Hepatocyte (in vitro differentiated cells): ENCODE measurements at regions not wholly inside any gene's neighbourhood (a gene's known extent, or its start where the extent isn't known, plus 50 kb on each side); places are given as distances from the start of the nearest gene placed in this dataset.

Experiments
- DNase-seq: peaks from one replicate; pipeline ENCODE4 v3.0.0-alpha.2; 2016; ENCODE audit warnings: low spot score
- H2AFZ ChIP-seq: fragments of 200-600 bp; sonication (generic); 2 replicates; pipeline ENCODE4 v1.6.0; 2016; ENCODE audit warnings: antibody characterized with exemption, mild to moderate bottlenecking
- H3K27ac ChIP-seq: fragments of 200-600 bp; sonication (generic); 2 replicates; pipeline ENCODE4 v1.5.1; 2016; ENCODE audit warnings: mild to moderate bottlenecking
- H3K27me3 ChIP-seq: fragments of 200-600 bp; sonication (generic); 2 replicates; pipeline ENCODE4 v1.6.1; 2016
- H3K36me3 ChIP-seq: fragments of 200-600 bp; sonication (generic); replicated peaks from 2 replicates; pipeline ENCODE4 v1.5.1; 2016; ENCODE audit warnings: low read depth; ENCODE audit not compliant: insufficient read depth
- H3K4me1 ChIP-seq: fragments of 200-600 bp; sonication (generic); 2 replicates; pipeline ENCODE4 v1.5.1; 2016; ENCODE audit warnings: mild to moderate bottlenecking, moderate library complexity; ENCODE audit not compliant: insufficient read depth
- H3K4me2 ChIP-seq: fragments of 200-600 bp; sonication (generic); 2 replicates; pipeline ENCODE4 v1.6.0; 2016
- H3K4me3 ChIP-seq: fragments of 200-600 bp; sonication (generic); 2 replicates; pipeline ENCODE4 v1.5.1; 2016; ENCODE audit warnings: mild to moderate bottlenecking
- H3K79me2 ChIP-seq: fragments of 200-600 bp; sonication (generic); 2 replicates; pipeline ENCODE4 v1.6.0; 2017; ENCODE audit warnings: mild to moderate bottlenecking
- H3K9me2 ChIP-seq: fragments of 200-600 bp; sonication (generic); replicated peaks from 2 replicates; pipeline ENCODE4 v1.6.0; 2017; ENCODE audit warnings: mild to moderate bottlenecking; ENCODE audit not compliant: insufficient read depth
- H3K9me3 ChIP-seq: fragments of 200-600 bp; sonication (generic); 2 replicates; pipeline ENCODE4 v1.5.1; 2016; ENCODE audit warnings: low read depth, mild to moderate bottlenecking
- H4K20me1 ChIP-seq: fragments of 200-600 bp; sonication (generic); 2 replicates; pipeline ENCODE4 v1.6.0; 2016; ENCODE audit warnings: mild to moderate bottlenecking; ENCODE audit not compliant: insufficient read depth, poor library complexity, severe bottlenecking
- EZH2 ChIP-seq: fragments of 200-600 bp; sonication (generic); IDR thresholded peaks from 2 replicates; pipeline ENCODE4 v1.6.1; 2016; ENCODE audit warnings: antibody characterized with exemption, mild to moderate bottlenecking, borderline replicate concordance
- EZH2phosphoT487 ChIP-seq: fragments of 200-600 bp; sonication (generic); IDR thresholded peaks from one replicate; pipeline ENCODE4 v1.6.1; 2018; ENCODE audit warnings: antibody characterized with exemption, mild to moderate bottlenecking, low read depth, moderate library complexity; ENCODE audit not compliant: unreplicated experiment, severe bottlenecking
- WGBS: methylation state at CpG from one replicate; pipeline ENCODE4 v1.1.6; 2016; ENCODE audit warnings: low lambda C conversion rate; ENCODE audit errors: missing lambda C conversion rate; 5-methylcytosine and 5-hydroxymethylcytosine counted together
- TF ChIP-seq, protein P1 (sequence below): fragments of 200-600 bp; sonication (generic); IDR thresholded peaks from 2 replicates; pipeline ENCODE4 v1.5.1; 2016; ENCODE audit warnings: antibody characterized with exemption, mild to moderate bottlenecking; ENCODE audit not compliant: poor library complexity

DNA sequence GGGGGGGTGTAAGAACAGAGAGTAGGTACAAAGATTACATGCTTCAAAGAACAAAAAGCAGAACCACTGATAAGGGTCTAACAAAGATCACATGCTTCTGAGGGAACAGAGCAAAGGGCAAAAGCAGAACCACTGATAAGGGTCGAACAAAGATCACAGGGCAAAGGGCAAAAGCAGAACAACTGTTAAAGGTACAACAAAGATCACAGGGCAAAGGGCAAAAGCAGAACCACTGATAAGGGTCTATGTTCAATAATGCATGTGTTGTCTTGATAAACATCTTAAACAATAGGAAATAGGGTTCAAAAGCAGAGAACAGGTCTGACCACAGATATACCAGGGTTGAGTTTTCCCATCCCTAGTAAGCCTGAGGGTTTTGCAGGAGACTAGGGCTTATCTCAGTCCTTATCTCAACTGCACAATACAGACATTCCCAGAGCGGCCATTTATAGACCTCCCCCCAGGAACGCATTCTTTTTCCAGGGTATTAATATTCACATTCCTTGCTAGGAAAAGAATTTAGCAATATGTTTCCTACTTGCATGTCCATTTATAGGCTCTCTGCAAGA lies 81.9 kb upstream of the PGR start:
- Histone ChIP-seq H3K9me3 (no peaks in the 10 kb centered on the region), H3K9me2 (no peaks in the 10 kb centered on the region), H3K4me1 (no peaks in the 10 kb centered on the region), H3K79me2 (no peaks in the 10 kb centered on the region), H3K36me3 (no peaks in the 10 kb centered on the region), H3K27ac (no peak overlapping the region), H3K4me3 (no peak overlapping the region), H4K20me1 (no peaks in the 10 kb centered on the region), H2AFZ (no peak overlapping the region), H3K27me3 (no peaks in the 10 kb centered on the region), H3K4me2 (no peak overlapping the region)
- 65% methylated on average over 3 of the region's 3 CpGs for WGBS
- TF ChIP-seq, protein P1, sequence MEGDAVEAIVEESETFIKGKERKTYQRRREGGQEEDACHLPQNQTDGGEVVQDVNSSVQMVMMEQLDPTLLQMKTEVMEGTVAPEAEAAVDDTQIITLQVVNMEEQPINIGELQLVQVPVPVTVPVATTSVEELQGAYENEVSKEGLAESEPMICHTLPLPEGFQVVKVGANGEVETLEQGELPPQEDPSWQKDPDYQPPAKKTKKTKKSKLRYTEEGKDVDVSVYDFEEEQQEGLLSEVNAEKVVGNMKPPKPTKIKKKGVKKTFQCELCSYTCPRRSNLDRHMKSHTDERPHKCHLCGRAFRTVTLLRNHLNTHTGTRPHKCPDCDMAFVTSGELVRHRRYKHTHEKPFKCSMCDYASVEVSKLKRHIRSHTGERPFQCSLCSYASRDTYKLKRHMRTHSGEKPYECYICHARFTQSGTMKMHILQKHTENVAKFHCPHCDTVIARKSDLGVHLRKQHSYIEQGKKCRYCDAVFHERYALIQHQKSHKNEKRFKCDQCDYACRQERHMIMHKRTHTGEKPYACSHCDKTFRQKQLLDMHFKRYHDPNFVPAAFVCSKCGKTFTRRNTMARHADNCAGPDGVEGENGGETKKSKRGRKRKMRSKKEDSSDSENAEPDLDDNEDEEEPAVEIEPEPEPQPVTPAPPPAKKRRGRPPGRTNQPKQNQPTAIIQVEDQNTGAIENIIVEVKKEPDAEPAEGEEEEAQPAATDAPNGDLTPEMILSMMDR = no peak
- TF ChIP-seq EZH2phosphoT487 = no peak
- no peak for TF ChIP-seq EZH2
- DNase-seq = no peak

DNA sequence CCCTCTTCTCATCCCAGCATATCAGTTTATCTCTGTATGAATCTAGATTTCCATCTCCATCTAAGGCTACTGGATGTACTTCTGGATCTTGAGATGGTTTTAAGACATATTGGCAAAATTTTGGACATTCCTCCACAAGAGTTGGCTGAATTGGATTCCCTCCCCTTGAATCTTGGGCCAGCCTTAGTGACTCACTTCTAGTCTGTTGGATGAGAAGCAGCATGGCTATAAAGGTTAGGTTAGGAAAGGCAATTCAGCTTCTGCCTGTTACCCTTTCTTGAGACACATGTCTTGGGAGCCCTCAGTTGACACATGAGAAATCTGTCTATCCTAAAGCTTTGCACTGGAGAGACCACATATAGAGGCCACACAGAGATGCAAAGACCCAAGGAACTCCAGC lies 73.0 kb upstream of the PGR start:
- TF ChIP-seq, protein P1 = no peak
- no peak for TF ChIP-seq EZH2phosphoT487
- TF ChIP-seq EZH2 = no peak
- Histone ChIP-seq H2AFZ (no peak overlapping the region), H3K27ac (no peak overlapping the region), H3K9me2 (no peaks in the 10 kb centered on the region), H3K4me2 (no peak overlapping the region), H3K4me3 (no peak overlapping the region), H3K36me3 (no peaks in the 10 kb centered on the region), H3K9me3 (no peaks in the 10 kb centered on the region), H3K79me2 (no peaks in the 10 kb centered on the region), H3K4me1 (no peaks in the 10 kb centered on the region), H4K20me1 (no peaks in the 10 kb centered on the region), H3K27me3 (no peaks in the 10 kb centered on the region)
- no peak for DNase-seq

DNA sequence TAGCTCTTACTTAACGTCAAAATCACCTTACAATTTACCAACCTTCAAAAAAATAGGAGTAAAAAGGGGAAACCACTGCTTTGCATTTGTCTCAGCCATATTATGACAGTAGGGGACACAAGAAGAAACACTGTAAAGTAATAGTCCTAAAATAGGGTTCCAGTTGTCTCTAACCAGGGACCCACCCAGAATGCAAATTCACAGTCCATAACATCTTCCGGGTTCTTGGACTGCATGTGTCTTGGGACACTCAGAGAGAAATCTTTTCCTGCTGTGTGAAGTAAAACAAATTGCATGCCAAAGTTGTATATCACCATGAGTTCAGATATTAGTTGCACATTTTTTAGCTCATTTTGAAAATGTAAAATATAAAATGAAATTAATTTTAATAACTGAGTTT lies 69.8 kb upstream of the PGR start:
- no peak overlapping the region for H2AFZ ChIP-seq
- no peaks in the 10 kb centered on the region for H3K9me3 ChIP-seq
- WGBS = 83% methylated on average over 2 of the region's 2 CpGs
- DNase-seq = no peak
- H3K79me2 ChIP-seq = no peaks in the 10 kb centered on the region
- no peak overlapping the region for H3K4me3 ChIP-seq
- no peak overlapping the region for H3K4me2 ChIP-seq
- H3K4me1 ChIP-seq = no peaks in the 10 kb centered on the region
- H3K27ac ChIP-seq = no peak overlapping the region
- no peaks in the 10 kb centered on the region for H3K27me3 ChIP-seq
- no peaks in the 10 kb centered on the region for H3K36me3 ChIP-seq
- no peaks in the 10 kb centered on the region for H4K20me1 ChIP-seq
- TF ChIP-seq EZH2phosphoT487 (no peak), EZH2 (no peak)
- TF ChIP-seq, protein P1 = no peak
- no peaks in the 10 kb centered on the region for H3K9me2 ChIP-seq

DNA sequence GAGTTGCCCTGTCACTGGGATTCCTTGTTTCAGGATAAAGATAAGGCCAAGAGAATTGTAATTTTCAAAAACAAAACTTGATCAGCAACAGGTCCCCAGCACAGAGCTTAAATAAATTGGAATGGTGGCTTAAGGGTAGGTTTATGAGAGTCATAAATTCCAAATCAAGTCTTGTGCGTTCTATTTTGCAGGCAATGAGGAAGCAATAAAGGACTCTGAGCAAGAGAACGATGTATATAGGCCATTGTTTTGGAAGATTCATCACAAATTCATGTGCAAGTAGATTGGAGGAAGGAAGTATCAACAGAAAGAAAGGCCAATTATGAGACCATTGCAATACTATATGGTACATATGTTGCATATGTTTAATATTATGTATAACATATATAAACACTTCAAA lies 65.7 kb upstream of the PGR start:
- Histone ChIP-seq H3K27ac (no peak overlapping the region), H2AFZ (no peak overlapping the region), H3K4me2 (no peak overlapping the region), H3K4me1 (no peaks in the 10 kb centered on the region), H3K79me2 (no peaks in the 10 kb centered on the region), H3K36me3 (no peaks in the 10 kb centered on the region), H3K9me2 (no peaks in the 10 kb centered on the region), H3K4me3 (no peak overlapping the region), H3K9me3 (no peaks in the 10 kb centered on the region), H3K27me3 (no peaks in the 10 kb centered on the region), H4K20me1 (no peaks in the 10 kb centered on the region)
- TF ChIP-seq EZH2 = no peak
- no peak for TF ChIP-seq EZH2phosphoT487
- TF ChIP-seq, protein P1 = no peak
- 38% methylated on average over 2 of the region's 2 CpGs for WGBS
- no peak for DNase-seq
